ENCODE measurements at regions not wholly inside any gene's neighbourhood (a gene's known extent, or its start where the extent isn't known, plus 50 kb on each side); places are given as distances from the start of the nearest gene placed in this dataset.

DNA sequence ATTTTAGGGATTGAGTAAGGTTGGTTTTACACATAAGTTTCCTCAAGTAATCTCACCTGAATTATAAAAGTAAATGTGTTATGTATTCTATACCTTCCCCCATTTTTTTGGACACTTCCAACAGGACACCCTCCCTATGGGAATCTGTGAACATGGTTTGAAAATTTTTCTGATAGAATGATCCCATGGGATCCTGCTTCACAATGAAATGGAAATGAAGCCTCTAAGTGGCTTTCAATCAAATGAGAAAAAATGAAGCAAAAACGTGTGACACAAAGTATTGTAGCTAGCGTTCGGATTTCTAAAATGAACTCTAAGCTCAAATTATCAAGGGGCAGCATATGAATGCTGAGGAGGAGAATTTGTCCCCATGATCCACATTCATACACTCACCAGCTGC lies 1006.8 kb downstream of the ADGRL2 start:
- no peak for TF ChIP-seq CTCF (IDR thresholded peaks at IDR 0.05; ENCODE audit: low read depth, low read length, poor library complexity, severe bottlenecking)
- TF ChIP-seq EZH2phosphoT487 (IDR thresholded peaks at IDR 0.05; ENCODE audit: borderline replicate concordance, low read length): no peak
